ENCODE measurements at regions not wholly inside any gene's neighbourhood (a gene's known extent, or its start where the extent isn't known, plus 50 kb on each side); places are given as distances from the start of the nearest gene placed in this dataset.
"Not testable (repeated sequence)": the region's sequence is repeated elsewhere in the genome, so short reads cannot be mapped to it uniquely, and the experiment has no call there.

- DNase-seq, result no peak
These were observed 1570.0 kb upstream of the DEFB115 start for GRCh38 chr20:29687438-29687837.

DNA sequence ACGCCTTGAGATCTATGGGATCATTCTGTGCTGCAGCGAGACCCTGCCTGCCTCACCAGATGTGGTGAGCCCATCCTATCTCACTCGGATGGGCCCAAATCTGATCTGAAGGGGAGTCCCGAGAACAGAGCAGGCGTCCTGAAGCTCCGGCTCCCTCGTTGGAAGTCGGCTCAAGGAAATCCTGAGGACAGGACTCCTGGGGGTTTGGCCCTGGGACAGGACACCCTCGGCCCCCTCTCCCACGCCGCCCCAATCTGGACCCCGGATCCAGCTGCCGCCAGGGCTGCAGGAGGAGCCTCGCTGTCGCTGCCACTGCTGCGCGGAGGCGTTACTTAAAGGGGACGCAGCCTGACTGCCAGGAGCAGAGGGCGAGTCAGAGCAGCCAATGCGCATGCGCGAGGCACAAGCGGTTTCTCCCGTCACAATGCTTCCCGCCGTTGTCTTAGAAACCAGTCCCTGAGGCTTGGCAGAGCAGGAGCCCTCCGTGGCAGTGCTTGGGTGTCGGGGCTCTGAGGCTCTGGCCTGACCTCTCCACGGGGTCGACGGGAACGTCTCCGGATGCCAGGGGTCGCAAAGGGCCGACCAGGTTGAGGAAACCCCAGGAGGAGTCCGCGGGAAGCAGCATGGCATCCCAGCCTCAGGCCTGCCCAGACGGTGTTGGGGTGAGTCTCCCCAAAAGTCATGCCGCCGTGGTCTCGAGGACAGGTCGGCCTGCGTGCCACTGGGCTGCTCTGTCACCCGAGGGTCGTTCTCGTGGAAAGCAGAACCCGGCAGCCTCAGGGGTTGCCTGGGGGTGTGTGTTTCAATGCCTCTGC lies 1567.8 kb upstream of the DEFB115 start:
- no peak for DNase-seq

DNA sequence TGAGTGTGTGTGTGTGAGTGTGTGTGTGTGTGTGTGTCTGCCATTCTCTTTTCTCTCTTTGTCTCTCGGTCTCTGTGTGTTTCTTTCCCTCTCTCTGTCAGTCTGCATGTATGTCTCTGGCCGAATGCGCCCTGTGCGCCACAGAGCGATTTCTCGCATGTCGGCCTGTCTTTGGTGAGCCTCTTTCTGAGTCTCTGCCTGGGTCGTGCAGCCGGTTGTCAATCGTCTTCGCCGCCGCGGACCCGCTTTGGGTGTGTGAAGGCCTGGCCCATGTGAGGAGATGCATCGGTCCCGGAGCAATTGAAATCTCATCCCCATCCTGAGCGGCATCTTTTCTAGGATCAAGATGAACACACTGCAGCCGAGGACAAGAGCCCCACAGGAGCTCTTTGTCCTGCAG lies 1567.2 kb upstream of the DEFB115 start:
- DNase-seq, result no peak

DNA sequence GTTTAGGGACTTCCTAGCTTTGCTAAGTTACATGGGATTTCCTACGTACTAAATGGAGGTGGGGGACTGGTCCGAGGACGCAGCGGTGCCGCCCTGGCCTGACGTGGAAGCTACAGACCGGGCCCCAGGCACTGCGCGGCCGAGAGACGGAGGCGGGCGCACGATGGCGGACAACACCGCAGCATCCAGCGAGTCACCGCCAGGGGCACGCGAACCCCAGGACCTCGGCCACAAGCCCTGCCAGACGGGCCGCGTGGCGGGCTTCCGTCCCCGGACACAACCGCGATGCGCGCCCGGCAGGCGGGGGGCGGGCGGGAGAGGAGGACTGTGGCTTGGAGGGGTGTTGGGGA lies 1516.9 kb upstream of the DEFB115 start:
- no peak for DNase-seq

- DNase-seq, result no peak
These were observed 1516.4 kb upstream of the DEFB115 start for GRCh38 chr20:29740951-29741593.

- no peak for DNase-seq
These were observed 1515.9 kb upstream of the DEFB115 start for GRCh38 chr20:29741594-29741893.

DNA sequence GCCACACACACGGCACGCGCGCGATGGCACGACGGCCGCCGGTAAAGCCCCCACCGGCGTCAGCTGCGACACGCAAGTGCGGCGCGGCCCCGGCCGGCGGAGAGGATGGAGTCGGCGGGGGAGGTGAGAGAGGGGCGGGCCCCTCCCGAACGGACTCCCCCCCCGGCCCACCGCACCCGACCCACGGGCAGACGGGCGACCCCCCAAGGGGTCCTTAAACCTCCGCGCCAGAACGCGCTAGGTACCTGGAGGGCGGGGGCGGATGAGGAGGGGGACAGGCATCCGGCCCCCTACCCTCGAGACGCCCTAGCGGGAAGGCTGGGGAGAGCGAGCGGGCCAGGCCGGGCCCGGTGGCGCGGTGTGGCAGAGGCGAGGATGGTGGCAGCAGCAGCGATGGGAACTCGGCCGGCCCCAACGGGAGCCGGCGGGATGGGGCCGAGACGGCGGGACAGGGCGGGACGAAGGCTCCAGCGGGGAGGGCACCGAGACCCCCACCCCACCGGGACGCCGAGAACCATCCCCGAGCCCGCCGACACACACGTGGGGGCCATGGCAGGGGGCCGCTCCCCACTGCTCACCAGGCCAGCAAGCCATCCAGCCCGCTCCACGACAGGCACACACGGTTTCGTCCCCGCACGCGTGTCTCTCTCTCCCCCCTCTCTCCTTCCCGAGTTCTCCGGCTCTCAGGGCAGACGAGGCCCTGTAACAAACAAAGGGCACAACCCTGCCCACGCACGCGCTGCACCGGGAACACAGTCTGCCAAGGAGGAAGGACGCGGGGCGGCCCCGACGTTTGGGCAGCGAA lies 1515.4 kb upstream of the DEFB115 start:
- no peak for DNase-seq

GRCh38 chr20:29742699-29743100 lies 1514.8 kb upstream of the DEFB115 start:
- DNase-seq, result no peak

GRCh38 chr20:29743101-29743931 lies 1514.1 kb upstream of the DEFB115 start:
- DNase-seq, result no peak

DNA sequence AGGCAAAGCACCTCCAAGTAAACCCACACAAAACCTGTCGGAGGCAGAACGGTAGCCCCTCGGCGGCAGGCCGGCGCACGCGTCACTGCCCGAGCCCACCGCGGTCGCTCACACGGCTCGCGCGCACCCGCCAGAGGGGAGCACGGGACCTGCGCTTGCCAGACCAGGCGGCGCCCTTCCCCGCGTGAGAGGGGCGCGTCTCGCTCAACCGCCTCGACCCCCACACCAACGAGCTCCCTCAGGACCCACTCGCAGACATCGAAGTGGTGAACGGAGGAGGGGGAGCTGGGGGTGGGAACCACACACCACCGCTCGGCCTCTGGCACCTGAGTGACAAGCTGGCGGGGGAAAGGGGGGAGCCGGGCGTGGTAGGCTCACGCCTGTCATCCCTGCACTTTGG lies 1513.4 kb upstream of the DEFB115 start:
- no peak for DNase-seq

DNA sequence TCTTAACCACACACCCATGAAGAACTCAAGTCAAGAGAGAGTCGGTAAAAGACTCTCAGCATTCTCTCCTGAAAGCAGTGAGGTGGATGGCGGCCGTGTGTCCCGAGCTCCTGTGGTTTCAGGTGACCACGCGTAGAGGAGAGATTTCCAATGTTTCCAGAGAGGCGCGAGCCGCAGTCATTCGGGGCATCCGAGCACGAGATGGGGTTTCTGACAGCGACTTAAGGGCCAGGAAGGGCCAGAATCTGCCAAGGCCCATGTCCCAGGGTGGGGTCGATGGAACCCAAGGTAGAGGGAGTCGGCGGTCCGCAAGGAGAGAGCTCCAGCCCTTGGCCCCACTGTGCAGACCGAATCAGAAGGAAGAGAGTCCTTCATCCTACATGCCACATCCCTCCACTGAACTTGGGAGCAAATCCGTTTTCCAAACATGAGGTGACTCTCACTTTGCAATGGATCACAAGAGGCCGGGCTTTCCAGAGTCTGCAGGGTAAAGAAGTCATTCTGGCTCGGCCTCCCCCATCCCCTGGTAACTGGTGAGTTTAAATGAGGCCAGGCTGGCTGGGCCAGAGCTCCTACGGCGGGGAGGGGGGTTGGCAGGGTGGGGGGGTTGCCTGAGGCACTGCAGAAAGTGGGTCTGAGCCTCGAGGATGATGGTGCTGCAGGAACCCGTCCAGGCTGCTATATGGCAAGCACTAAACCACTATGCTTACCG lies 1511.8 kb upstream of the DEFB115 start:
- DNase-seq, result not testable (repeated sequence)

DNA sequence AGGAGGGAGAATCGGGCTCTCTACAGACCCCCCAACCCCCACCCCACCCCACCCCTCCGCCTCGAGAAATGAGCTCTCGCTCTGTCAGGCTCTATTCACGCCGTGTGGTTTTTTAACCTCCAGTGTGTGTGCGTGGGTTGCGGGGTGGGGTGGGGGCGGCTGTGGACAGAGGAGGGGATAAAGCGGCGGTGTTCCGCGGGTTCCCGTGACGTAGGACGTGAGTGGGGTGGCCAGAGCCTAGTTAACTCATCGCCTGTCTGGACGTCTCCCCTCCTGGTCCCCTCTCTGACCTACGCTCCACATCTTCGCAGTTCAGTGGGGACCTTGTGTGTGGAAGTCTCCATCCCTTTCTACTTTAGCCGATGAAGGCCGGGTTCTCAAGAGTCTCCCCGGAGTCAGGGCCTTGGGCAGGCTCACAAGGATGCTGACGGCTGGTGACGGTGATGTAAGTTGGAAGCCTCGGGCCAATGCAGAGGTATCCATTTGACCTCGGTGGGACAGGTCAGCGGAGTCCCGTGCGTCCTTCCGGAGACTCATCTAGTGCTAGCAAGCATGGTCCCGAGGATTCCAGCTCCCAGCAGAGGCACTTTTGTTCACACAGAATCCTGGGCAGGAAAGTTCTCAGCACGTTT lies 1507.1 kb upstream of the DEFB115 start:
- DNase-seq, result no peak

- not testable (repeated sequence) for DNase-seq
These were observed 1504.6 kb upstream of the DEFB115 start for GRCh38 chr20:29752644-29753425.

DNA sequence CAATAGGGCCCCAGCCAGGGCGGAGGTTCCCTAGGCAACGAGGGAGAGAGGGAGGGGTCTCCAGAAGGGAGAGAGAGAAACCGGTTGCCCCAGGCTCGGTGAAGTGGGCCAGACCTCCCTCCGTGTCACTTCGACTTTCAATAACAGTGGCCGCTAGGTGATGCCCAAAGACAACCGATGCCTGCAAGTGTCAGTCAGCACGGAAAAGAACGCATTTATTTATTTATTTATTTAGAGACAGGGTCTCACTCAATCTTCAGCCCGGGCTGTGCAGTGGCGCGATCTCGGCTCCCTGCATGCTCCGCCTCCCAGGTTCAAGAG lies 1504.1 kb upstream of the DEFB115 start:
- not testable (repeated sequence) for DNase-seq

DNA sequence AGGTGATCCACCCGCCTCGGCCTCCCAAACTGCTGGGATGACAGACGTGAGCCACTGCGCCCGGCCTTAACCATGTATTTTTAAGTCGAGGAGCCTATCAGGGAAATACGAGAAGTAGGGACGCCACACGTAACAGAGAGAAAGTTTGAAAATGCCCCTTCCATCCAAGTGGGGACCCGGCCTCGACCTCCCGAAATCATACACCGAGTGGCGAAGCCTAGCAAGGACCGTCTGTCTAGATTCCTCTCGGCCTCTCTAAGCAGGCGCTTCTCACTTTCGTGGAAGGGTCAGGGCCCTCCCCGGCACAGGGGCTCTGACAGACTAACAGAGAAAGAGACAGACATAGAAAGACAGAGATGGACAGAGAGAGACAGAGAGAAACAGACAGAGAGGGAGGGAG lies 1503.6 kb upstream of the DEFB115 start:
- DNase-seq, result not testable (repeated sequence)

- DNase-seq, result not testable (repeated sequence)
These were observed 1501.5 kb upstream of the DEFB115 start for GRCh38 chr20:29755854-29756498.

- no peak for DNase-seq
These were observed 1500.8 kb upstream of the DEFB115 start for GRCh38 chr20:29756664-29757063.

GRCh38 chr20:29761621-29762385 lies 1495.7 kb upstream of the DEFB115 start:
- DNase-seq, result not testable (repeated sequence)

- DNase-seq, result no peak
These were observed 1494.8 kb upstream of the DEFB115 start for GRCh38 chr20:29762620-29763019.

All from suppressor macrophage treated with lipopolysaccharide for 1 hour (primary cell).